ENCODE measurements at regions not wholly inside any gene's neighbourhood (a gene's known extent, or its start where the extent isn't known, plus 50 kb on each side); places are given as distances from the start of the nearest gene placed in this dataset.

- TF ChIP-seq CTCF (conservative IDR thresholded peaks at IDR 0.05; ENCODE audit: low read length): no peak
- no peak for TF ChIP-seq EZH2phosphoT487 (IDR thresholded peaks at IDR 0.05; ENCODE audit: borderline replicate concordance)
These were observed 108.5 kb downstream of the COPRS start for GRCh38 chr17:31750578-31750977.

Data from Loucy (cell line).